Osteoblast (primary cell): ENCODE measurements at regions not wholly inside any gene's neighbourhood (a gene's known extent, or its start where the extent isn't known, plus 50 kb on each side); places are given as distances from the start of the nearest gene placed in this dataset.
A peak's percentile ranks its signal among the peaks of the same experiment; 100 is the strongest.

Experiments used
- DNase-seq: peaks from one replicate; pipeline ENCODE4 v3.0.0; 2011; ENCODE audit warnings: low spot score, mixed read lengths; ENCODE audit not compliant: insufficient read length; ENCODE audit errors: missing footprints
- H2AFZ ChIP-seq: 2 replicates; pipeline ENCODE4 v1.6.0; 2011; ENCODE audit warnings: mild to moderate bottlenecking, low read length
- H3K27ac ChIP-seq: 2 replicates; pipeline ENCODE4 v1.5.1; 2011; ENCODE audit warnings: mild to moderate bottlenecking, low read depth, low read length, moderate library complexity
- H3K27me3 ChIP-seq: 2 replicates; pipeline ENCODE4 v1.6.0; 2012; ENCODE audit warnings: mild to moderate bottlenecking, control low read depth, inconsistent platforms, low read length, moderate library complexity; ENCODE audit not compliant: insufficient read depth
- H3K36me3 ChIP-seq: 2 replicates; pipeline ENCODE4 v1.5.1; 2011; ENCODE audit warnings: mild to moderate bottlenecking, low read length, control low read depth, moderate library complexity; ENCODE audit not compliant: insufficient read depth
- H3K4me1 ChIP-seq: 2 replicates; pipeline ENCODE4 v1.5.1; 2011; ENCODE audit warnings: mild to moderate bottlenecking, low read length, control low read depth, moderate library complexity; ENCODE audit not compliant: insufficient read depth
- H3K4me2 ChIP-seq: 2 replicates; pipeline ENCODE4 v1.6.0; 2011; ENCODE audit warnings: mild to moderate bottlenecking, low read length; ENCODE audit not compliant: insufficient read depth
- H3K4me3 ChIP-seq: fragments of 200-600 bp; sonication (generic); 3 replicates; pipeline ENCODE4 v1.5.1; 2012; ENCODE audit warnings: mild to moderate bottlenecking, low read length, inconsistent platforms; ENCODE audit not compliant: insufficient read depth
- H3K79me2 ChIP-seq: 2 replicates; pipeline ENCODE4 v1.6.0; 2012; ENCODE audit warnings: mild to moderate bottlenecking, low read length, control low read depth, inconsistent platforms; ENCODE audit not compliant: insufficient read depth
- H3K9me3 ChIP-seq: 2 replicates; pipeline ENCODE4 v1.5.1; 2011; ENCODE audit warnings: low read depth, low read length, control low read depth
- H4K20me1 ChIP-seq: 2 replicates; pipeline ENCODE4 v1.6.0; 2012; ENCODE audit warnings: mild to moderate bottlenecking, low read length, control low read depth; ENCODE audit not compliant: insufficient read depth
- TF ChIP-seq, protein P1 (sequence below): IDR thresholded peaks from 2 replicates; pipeline ENCODE4 v1.5.1; 2011; ENCODE audit warnings: mild to moderate bottlenecking, low read depth, low read length, moderate library complexity; ENCODE audit errors: extremely low read depth

DNA sequence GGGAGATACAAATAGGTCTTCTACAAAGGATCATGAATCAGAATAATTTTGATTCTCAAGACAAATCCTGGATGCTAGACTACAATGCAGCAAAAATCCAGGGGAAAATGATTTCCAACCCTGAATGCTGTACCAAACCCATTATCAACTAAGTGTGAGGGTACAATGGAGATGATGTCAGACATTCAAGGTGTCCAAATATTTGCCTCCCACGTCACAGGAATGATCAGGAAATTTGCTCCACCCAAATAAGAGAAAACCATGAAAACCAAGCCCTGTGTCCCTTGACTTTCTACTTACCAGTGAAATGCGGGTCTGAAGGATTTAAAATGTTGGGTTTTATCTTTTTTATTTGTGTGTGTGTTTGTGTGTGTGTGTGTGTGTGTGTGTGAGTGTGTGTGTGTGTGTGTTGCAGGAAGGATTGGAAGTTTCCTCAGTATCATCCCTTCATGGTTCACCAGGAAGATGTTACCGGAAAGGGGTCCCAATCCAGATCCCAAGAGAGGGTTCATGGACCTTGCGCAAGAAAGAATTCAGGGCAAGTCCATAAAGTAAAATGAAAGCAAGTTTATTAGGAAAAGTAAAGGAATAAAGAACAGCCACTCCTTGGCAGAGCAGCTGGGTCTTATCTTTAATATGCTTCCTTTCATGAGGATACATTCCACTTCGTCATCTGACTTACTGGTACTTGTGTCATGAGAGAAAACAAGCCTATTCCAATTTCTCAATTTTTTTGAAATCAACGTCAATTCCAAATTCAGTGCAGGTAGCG, 61.1 kb upstream of the ID2 start:
- peaks cover 14% of the 10 kb centered on the region for H3K27me3 ChIP-seq
- no peak for DNase-seq
- no peak overlapping the region for H3K4me2 ChIP-seq
- H3K9me3 ChIP-seq: no peaks in the 10 kb centered on the region
- H2AFZ ChIP-seq: no peak overlapping the region
- H3K4me3 ChIP-seq: no peak overlapping the region
- H3K79me2 ChIP-seq: no peaks in the 10 kb centered on the region
- no peak overlapping the region for H3K27ac ChIP-seq
- no peaks in the 10 kb centered on the region for H4K20me1 ChIP-seq
- TF ChIP-seq, protein P1, sequence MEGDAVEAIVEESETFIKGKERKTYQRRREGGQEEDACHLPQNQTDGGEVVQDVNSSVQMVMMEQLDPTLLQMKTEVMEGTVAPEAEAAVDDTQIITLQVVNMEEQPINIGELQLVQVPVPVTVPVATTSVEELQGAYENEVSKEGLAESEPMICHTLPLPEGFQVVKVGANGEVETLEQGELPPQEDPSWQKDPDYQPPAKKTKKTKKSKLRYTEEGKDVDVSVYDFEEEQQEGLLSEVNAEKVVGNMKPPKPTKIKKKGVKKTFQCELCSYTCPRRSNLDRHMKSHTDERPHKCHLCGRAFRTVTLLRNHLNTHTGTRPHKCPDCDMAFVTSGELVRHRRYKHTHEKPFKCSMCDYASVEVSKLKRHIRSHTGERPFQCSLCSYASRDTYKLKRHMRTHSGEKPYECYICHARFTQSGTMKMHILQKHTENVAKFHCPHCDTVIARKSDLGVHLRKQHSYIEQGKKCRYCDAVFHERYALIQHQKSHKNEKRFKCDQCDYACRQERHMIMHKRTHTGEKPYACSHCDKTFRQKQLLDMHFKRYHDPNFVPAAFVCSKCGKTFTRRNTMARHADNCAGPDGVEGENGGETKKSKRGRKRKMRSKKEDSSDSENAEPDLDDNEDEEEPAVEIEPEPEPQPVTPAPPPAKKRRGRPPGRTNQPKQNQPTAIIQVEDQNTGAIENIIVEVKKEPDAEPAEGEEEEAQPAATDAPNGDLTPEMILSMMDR: no peak
- no peaks in the 10 kb centered on the region for H3K36me3 ChIP-seq
- no peaks in the 10 kb centered on the region for H3K4me1 ChIP-seq

DNA sequence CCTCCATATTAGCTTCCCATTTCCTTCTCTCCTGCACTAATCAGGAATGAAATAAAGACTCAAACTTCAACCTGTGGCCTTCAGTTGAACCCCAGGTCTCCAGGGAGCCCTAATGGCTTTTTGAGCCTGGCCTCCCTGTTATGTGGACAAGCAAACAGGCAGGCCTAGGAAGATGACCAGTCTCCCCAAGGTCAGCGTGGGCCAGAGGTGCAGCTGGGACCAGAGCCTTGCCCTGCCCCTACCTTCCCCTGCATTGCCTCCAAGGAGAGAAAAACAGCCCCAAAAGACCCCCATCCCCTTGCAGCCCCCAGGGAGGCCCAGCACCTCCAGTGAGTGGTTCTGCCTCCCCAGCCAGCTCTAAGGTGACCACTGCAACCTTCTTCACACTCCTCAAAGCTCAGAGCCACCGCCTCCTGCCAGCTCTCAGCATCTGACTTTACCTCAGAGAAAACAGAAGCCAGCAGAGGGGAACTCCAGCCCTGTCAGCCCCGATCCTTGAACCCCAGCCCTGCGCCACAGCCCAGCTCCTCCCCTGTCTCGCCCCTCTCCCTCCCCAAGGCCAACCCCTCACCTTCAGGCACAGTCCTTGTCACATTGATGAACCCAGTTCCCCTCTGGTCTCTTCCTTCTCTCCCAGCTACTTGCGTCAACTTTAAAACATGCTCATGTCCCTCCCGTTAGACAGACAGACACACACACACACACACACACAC, 59.5 kb upstream of the ID2 start:
- Histone ChIP-seq H4K20me1 (no peaks in the 10 kb centered on the region), H3K4me3 (no peak overlapping the region), H3K4me2 (no peak overlapping the region), H3K4me1 (no peaks in the 10 kb centered on the region), H2AFZ (no peak overlapping the region), H3K9me3 (no peaks in the 10 kb centered on the region), H3K27me3 (peaks cover 6% of the 10 kb centered on the region), H3K79me2 (no peaks in the 10 kb centered on the region), H3K27ac (no peak overlapping the region), H3K36me3 (no peaks in the 10 kb centered on the region)
- TF ChIP-seq, protein P1: no peak
- peak; percentile 65 for DNase-seq

DNA sequence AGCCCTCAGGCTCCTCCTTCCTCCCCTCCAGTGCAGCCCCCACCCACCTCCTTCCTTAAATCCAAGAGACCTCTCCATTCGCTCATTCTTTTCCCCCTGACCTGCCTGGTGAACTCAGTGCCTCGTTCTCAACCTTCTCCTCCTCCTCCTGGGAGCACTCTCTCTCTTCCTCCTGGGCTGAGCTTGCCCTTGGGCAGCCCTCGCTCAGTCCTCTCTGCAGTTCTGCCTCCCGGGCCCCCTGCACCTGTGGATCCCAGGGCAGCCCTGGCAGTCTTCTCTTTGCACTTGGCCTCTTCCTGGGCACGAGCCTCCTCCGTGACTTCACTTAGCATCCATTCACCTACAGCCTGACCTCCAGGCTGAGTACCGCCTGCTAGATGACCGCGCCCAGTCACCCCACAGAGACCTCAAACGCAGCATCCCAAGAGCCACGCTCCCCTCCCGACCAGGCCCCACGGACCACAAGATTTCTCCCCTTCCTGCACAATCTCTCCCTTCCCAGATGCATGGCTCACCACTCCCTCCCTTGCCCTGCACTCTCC, 58.9 kb upstream of the ID2 start:
- Histone ChIP-seq H3K27me3 (peaks cover 6% of the 10 kb centered on the region), H3K79me2 (no peaks in the 10 kb centered on the region), H3K4me1 (no peaks in the 10 kb centered on the region), H3K9me3 (no peaks in the 10 kb centered on the region), H3K4me2 (no peak overlapping the region), H3K27ac (no peak overlapping the region), H4K20me1 (no peaks in the 10 kb centered on the region), H3K4me3 (no peak overlapping the region), H3K36me3 (no peaks in the 10 kb centered on the region), H2AFZ (no peak overlapping the region)
- TF ChIP-seq, protein P1: no peak
- peak; percentile 43 for DNase-seq

DNA sequence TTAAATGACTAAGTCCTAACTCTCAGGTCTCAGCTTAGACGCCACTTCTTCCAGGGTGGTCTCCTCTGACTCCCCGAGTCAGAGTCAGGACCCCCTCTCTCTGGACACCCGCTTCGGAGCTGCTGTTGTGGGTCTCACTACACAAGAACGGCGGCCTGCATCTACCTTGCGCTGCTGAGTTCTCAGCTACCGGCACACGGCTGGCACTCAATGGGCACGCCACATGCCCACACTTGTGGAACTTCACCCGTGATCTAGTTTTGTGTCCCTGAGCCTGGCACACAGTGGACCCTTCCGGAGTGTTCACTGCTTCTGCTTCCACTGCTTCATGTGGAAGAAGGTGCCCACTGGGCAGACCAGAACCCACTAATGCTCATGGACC, 58.3 kb upstream of the ID2 start:
- Histone ChIP-seq H3K4me3 (no peak overlapping the region), H3K36me3 (no peaks in the 10 kb centered on the region), H3K4me1 (no peaks in the 10 kb centered on the region), H3K27ac (no peak overlapping the region), H3K27me3 (peaks cover 6% of the 10 kb centered on the region), H2AFZ (no peak overlapping the region), H4K20me1 (no peaks in the 10 kb centered on the region), H3K4me2 (no peak overlapping the region), H3K9me3 (no peaks in the 10 kb centered on the region), H3K79me2 (no peaks in the 10 kb centered on the region)
- peak; percentile 65 for DNase-seq
- TF ChIP-seq, protein P1: no peak
